NCI-H1930 (cell line): ENCODE measurements at regions not wholly inside any gene's neighbourhood (a gene's known extent, or its start where the extent isn't known, plus 50 kb on each side); places are given as distances from the start of the nearest gene placed in this dataset.

Experiments used
- DNase-seq, 2 experiments: peaks; one replicate each; lab custom pipeline; 2025; lab: John Stamatoyannopoulos, UW

- DNase-seq, result no peak
Observed at GRCh38 chr1:54497338-54497737, 50.7 kb upstream of the ACOT11 start.

GRCh38 chr1:54495954-54496353 lies 52.1 kb upstream of the ACOT11 start:
- no peak for DNase-seq

- DNase-seq, result no peak
Observed at GRCh38 chr1:54493608-54494007, 54.4 kb upstream of the ACOT11 start.

- no peak for DNase-seq
Observed at GRCh38 chr1:54490361-54491248, 57.4 kb upstream of the ACOT11 start.

GRCh38 chr1:54489627-54490250 lies 58.3 kb upstream of the ACOT11 start:
- no peak for DNase-seq

GRCh38 chr1:54488779-54489626 lies 59.0 kb upstream of the ACOT11 start:
- peak; percentile 77 to 82 for DNase-seq

GRCh38 chr1:54488065-54488750 lies 59.8 kb upstream of the ACOT11 start:
- peak; percentile 75 to 88 for DNase-seq

- no peak for DNase-seq
Observed at GRCh38 chr1:54487571-54488050, 60.4 kb upstream of the ACOT11 start.

GRCh38 chr1:54486907-54487306 lies 61.1 kb upstream of the ACOT11 start:
- no peak for DNase-seq

GRCh38 chr1:54485416-54485815 lies 62.6 kb upstream of the ACOT11 start:
- no peak for DNase-seq

- DNase-seq, result no peak
Observed at GRCh38 chr1:54483875-54484437, 64.1 kb upstream of the ACOT11 start.

GRCh38 chr1:54481201-54481884 lies 66.7 kb upstream of the ACOT11 start:
- no peak for DNase-seq

- DNase-seq, result no peak
Observed at GRCh38 chr1:54480525-54480848, 67.5 kb upstream of the ACOT11 start.

GRCh38 chr1:54479841-54480524 lies 68.0 kb upstream of the ACOT11 start:
- no peak for DNase-seq

GRCh38 chr1:54479251-54479650 lies 68.8 kb upstream of the ACOT11 start:
- DNase-seq, result no peak

- DNase-seq, result no peak
Observed at GRCh38 chr1:54477153-54477561, 70.9 kb upstream of the ACOT11 start.

GRCh38 chr1:54476530-54477109 lies 70.4 kb upstream of the SSBP3 start:
- DNase-seq, result no peak

- DNase-seq, result no peak
Observed at GRCh38 chr1:54475946-54476516, 69.8 kb upstream of the SSBP3 start.

GRCh38 chr1:54475357-54475881 lies 69.2 kb upstream of the SSBP3 start:
- no peak for DNase-seq
